ENCODE measurements at regions not wholly inside any gene's neighbourhood (a gene's known extent, or its start where the extent isn't known, plus 50 kb on each side); places are given as distances from the start of the nearest gene placed in this dataset.

DNA sequence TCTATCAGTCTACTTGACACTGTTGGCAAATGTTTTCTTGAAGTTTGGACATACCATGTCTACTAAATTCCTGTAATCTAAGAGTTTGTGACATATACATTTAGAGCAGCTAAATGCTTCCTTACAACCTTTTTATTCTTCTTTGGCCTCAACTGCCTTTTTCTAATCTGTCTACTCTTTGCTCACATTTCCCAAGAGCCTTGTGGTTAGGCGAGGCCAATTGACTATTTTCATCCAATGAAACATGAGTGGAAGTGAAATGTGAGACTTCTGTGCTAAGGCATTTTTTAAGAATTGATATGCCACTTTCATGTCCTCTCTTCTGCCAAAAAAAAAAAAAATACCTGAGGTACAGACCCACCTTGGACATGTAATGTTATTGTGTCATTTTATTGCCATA is 158.2 kb upstream of the MCHR2 start:
- BruUV-seq (replicated peaks), result no TSS peak
- no peaks in the 10 kb centered on the region for H3K27me3 Mint-ChIP-seq (ENCODE audit: insufficient read depth, unreplicated experiment)
- intact Hi-C loops (cut with micrococcal nuclease), result no loop called here
- DNase-seq (ENCODE audit: unreplicated experiment), result no peak
- H3K4me3 Mint-ChIP-seq (ENCODE audit: unreplicated experiment), result no peak overlapping the region
- POLR2A ChIA-PET, result interaction anchor here (0.6 kb wide), 1 partner anchor 66 kb away, joined by 3 read pairs; no protein-coding TSS in a partner anchor
- H3K36me3 Mint-ChIP-seq (ENCODE audit: insufficient read depth, unreplicated experiment), result no peaks in the 10 kb centered on the region
- TF ChIP-seq, protein P1, sequence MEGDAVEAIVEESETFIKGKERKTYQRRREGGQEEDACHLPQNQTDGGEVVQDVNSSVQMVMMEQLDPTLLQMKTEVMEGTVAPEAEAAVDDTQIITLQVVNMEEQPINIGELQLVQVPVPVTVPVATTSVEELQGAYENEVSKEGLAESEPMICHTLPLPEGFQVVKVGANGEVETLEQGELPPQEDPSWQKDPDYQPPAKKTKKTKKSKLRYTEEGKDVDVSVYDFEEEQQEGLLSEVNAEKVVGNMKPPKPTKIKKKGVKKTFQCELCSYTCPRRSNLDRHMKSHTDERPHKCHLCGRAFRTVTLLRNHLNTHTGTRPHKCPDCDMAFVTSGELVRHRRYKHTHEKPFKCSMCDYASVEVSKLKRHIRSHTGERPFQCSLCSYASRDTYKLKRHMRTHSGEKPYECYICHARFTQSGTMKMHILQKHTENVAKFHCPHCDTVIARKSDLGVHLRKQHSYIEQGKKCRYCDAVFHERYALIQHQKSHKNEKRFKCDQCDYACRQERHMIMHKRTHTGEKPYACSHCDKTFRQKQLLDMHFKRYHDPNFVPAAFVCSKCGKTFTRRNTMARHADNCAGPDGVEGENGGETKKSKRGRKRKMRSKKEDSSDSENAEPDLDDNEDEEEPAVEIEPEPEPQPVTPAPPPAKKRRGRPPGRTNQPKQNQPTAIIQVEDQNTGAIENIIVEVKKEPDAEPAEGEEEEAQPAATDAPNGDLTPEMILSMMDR (IDR thresholded peaks at IDR 0.05; ENCODE audit: unreplicated experiment), result no peak
- no peaks in the 10 kb centered on the region for H3K9me3 Mint-ChIP-seq (ENCODE audit: unreplicated experiment)
- CTCF ChIA-PET, result interaction anchor here (0.9 kb wide), 1 partner anchor 24 kb away, joined by 3 read pairs; no protein-coding TSS in a partner anchor
- H3K4me1 Mint-ChIP-seq (ENCODE audit: insufficient read depth, unreplicated experiment), result no peaks in the 10 kb centered on the region
- H3K27ac Mint-ChIP-seq (ENCODE audit: low read depth, unreplicated experiment), result no peak overlapping the region

DNA sequence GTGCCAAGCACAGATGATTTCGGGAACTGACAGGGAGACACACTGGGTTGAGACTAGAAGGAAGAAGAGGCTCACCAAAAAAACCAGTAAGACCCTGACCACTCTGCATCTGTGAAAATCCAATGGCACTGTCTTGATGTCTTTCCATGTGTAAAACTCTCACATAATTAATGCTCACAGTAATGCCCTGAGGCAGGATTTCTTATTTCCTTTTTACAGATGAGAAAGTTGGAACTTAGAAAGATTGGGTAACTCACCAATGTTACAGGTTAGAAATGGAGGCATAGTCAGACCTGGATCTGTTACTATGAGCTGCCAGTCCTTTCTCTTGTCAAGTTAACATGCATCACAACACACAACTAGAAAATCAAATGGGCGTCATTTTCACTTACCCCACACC is 151.0 kb upstream of the MCHR2 start:
- TF ChIP-seq, protein P1 (IDR thresholded peaks at IDR 0.05; ENCODE audit: unreplicated experiment), result no peak
- ChIA-PET CTCF (no interaction called here), POLR2A (no interaction called here)
- H3K9me3 Mint-ChIP-seq (ENCODE audit: unreplicated experiment), result no peaks in the 10 kb centered on the region
- no peak overlapping the region for H3K4me3 Mint-ChIP-seq (ENCODE audit: unreplicated experiment)
- H3K4me1 Mint-ChIP-seq (ENCODE audit: insufficient read depth, unreplicated experiment), result no peaks in the 10 kb centered on the region
- BruUV-seq (replicated peaks), result no TSS peak
- no peak overlapping the region for H3K27ac Mint-ChIP-seq (ENCODE audit: low read depth, unreplicated experiment)
- no peaks in the 10 kb centered on the region for H3K36me3 Mint-ChIP-seq (ENCODE audit: insufficient read depth, unreplicated experiment)
- no peaks in the 10 kb centered on the region for H3K27me3 Mint-ChIP-seq (ENCODE audit: insufficient read depth, unreplicated experiment)
- DNase-seq (ENCODE audit: unreplicated experiment), result peak; percentile 9
- intact Hi-C loops (cut with micrococcal nuclease), result no loop called here

DNA sequence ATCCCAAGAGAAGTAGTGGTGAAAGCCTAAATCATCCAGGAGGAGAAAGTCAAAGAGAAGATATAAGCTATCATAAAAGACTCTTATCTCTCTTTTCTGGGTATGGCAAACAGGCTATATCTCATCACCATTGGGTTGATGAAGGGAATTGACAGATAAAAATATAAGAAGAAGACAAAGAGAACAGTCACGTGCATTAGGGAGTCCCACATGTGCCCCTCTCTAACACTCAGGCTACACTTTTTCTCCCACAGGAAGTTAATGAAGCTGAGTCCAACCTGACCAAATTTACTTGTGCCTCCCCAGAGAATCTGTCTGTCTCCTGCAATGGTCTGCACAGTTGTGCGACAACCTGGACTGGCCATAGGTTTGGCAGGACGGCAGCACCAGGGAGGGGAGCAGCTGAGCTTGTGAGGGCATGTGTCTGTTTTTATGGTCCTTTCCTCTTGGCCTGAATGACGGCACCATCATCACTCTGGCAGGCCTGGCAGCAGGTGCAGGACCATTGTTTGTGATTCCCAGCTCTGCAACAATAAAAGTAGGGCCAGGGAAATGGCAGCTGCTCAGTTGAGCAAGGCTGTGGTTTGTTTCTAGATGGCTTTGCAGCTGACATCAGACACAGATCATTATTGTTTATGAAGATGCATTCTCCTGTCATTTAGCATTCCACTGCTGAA is 144.5 kb upstream of the MCHR2 start:
- TF ChIP-seq, protein P1 (IDR thresholded peaks at IDR 0.05; ENCODE audit: unreplicated experiment), result no peak
- DNase-seq (ENCODE audit: unreplicated experiment), result no peak
- ChIA-PET POLR2A (interaction anchor here (0.6 to 1.3 kb wide), 3 partner anchors 9 to 292 kb away, joined by 3 to 4 read pairs (median 3); no protein-coding TSS in a partner anchor), CTCF (interaction anchor here (1.0 kb wide), 1 partner anchor 22 kb away, joined by 3 read pairs; no protein-coding TSS in a partner anchor)
- no peak overlapping the region for H3K4me3 Mint-ChIP-seq (ENCODE audit: unreplicated experiment)
- H3K27ac Mint-ChIP-seq (ENCODE audit: low read depth, unreplicated experiment), result no peak overlapping the region
- intact Hi-C loops (cut with micrococcal nuclease), result no loop called here
- H3K4me1 Mint-ChIP-seq (ENCODE audit: insufficient read depth, unreplicated experiment), result no peaks in the 10 kb centered on the region
- no TSS peak for BruUV-seq (replicated peaks)
- H3K36me3 Mint-ChIP-seq (ENCODE audit: insufficient read depth, unreplicated experiment), result no peaks in the 10 kb centered on the region
- no peaks in the 10 kb centered on the region for H3K27me3 Mint-ChIP-seq (ENCODE audit: insufficient read depth, unreplicated experiment)
- no peaks in the 10 kb centered on the region for H3K9me3 Mint-ChIP-seq (ENCODE audit: unreplicated experiment)

DNA sequence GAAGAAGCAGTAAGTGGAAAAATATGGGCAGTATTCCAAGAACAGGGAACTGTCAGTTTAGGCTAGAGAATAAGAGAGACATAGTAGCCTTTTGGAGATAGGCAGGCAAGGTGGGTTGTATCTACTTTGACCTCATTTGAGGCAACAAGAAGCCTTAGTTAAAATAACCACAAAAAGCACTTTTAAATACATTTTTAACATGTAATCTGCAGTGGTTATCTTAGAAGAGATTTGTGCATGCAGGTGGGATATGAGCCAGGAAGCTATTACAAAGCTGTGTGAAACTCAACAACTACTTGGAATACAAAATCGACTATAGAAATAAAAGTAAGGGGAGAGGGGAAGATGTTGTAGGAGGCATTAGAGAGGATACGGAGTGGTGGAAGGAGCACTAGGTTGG is 143.7 kb upstream of the MCHR2 start:
- Mint-ChIP-seq H3K27me3 (ENCODE audit: insufficient read depth, unreplicated experiment) (no peaks in the 10 kb centered on the region), H3K4me3 (ENCODE audit: unreplicated experiment) (no peak overlapping the region), H3K9me3 (ENCODE audit: unreplicated experiment) (no peaks in the 10 kb centered on the region), H3K27ac (ENCODE audit: low read depth, unreplicated experiment) (no peak overlapping the region), H3K36me3 (ENCODE audit: insufficient read depth, unreplicated experiment) (no peaks in the 10 kb centered on the region), H3K4me1 (ENCODE audit: insufficient read depth, unreplicated experiment) (no peaks in the 10 kb centered on the region)
- ChIA-PET CTCF (interaction anchor here (1.0 kb wide), 1 partner anchor 21 kb away, joined by 3 read pairs; no protein-coding TSS in a partner anchor), POLR2A (interaction anchor here (0.6 kb wide), 2 partner anchors 93 to 293 kb away, joined by 3 read pairs; no protein-coding TSS in a partner anchor)
- DNase-seq (ENCODE audit: unreplicated experiment), result no peak
- BruUV-seq (replicated peaks), result no TSS peak
- intact Hi-C loops (cut with micrococcal nuclease), result no loop called here
- TF ChIP-seq, protein P1 (IDR thresholded peaks at IDR 0.05; ENCODE audit: unreplicated experiment), result no peak

All from MCF 10A (cell line).